HEK293 (cell line): ENCODE measurements at regions not wholly inside any gene's neighbourhood (a gene's known extent, or its start where the extent isn't known, plus 50 kb on each side); places are given as distances from the start of the nearest gene placed in this dataset.

Experiments used
- CTCF ChIP-seq: fragments of 450-650 bp; formaldehyde crosslinking; IDR thresholded peaks from 2 replicates; pipeline ENCODE4 v1.5.1; 2016; ENCODE audit warnings: missing biosample characterization, missing genetic modification characterization
- REST ChIP-seq: fragments of 450-650 bp; formaldehyde crosslinking; IDR thresholded peaks from 2 replicates; pipeline ENCODE4 v1.5.1; 2016; ENCODE audit warnings: missing biosample characterization, missing genetic modification characterization
- SP2 ChIP-seq: fragments of 450-650 bp; formaldehyde crosslinking; IDR thresholded peaks from 2 replicates; pipeline ENCODE4 v1.5.1; 2016; ENCODE audit warnings: missing biosample characterization, missing genetic modification characterization
- TCF7L2 ChIP-seq: IDR thresholded peaks from 2 replicates; pipeline ENCODE4 v1.6.1; 2011; ENCODE audit warnings: low read depth, mild to moderate bottlenecking, inconsistent platforms, low read length, moderate library complexity, borderline replicate concordance
- WT1 ChIP-seq: fragments of 450-650 bp; formaldehyde crosslinking; IDR thresholded peaks from 2 replicates; pipeline ENCODE4 v1.5.1; 2016; ENCODE audit warnings: missing biosample characterization, missing genetic modification characterization
- YY1 ChIP-seq: fragments of 450-650 bp; formaldehyde crosslinking; IDR thresholded peaks from 2 replicates; pipeline ENCODE4 v1.5.1; 2018; ENCODE audit warnings: missing biosample characterization, missing genetic modification characterization
- ZFP69B ChIP-seq: fragments of 450-650 bp; formaldehyde crosslinking; IDR thresholded peaks from 2 replicates; pipeline ENCODE4 v1.5.1; 2016; ENCODE audit warnings: missing biosample characterization, missing genetic modification characterization
- ZNF362 ChIP-seq: fragments of 450-650 bp; formaldehyde crosslinking; IDR thresholded peaks from 2 replicates; pipeline ENCODE4 v1.5.1; 2016; ENCODE audit warnings: missing biosample characterization, missing genetic modification characterization
- ZNF521 ChIP-seq: fragments of 450-650 bp; formaldehyde crosslinking; IDR thresholded peaks from 2 replicates; pipeline ENCODE4 v1.5.1; 2017; ENCODE audit warnings: missing biosample characterization, mild to moderate bottlenecking, missing genetic modification characterization
- ZNF704 ChIP-seq: fragments of 450-650 bp; formaldehyde crosslinking; IDR thresholded peaks from 2 replicates; pipeline ENCODE4 v1.5.1; 2016; ENCODE audit warnings: missing biosample characterization, missing genetic modification characterization

GRCh38 chr3:869269-869668, 223.6 kb upstream of the CNTN6 start:
- TF ChIP-seq ZFP69B (tag by site-specific recombination), result no peak
- TF ChIP-seq CTCF (tag by site-specific recombination), result no peak
- no peak for TF ChIP-seq REST (tag by site-specific recombination)
- no peak for TF ChIP-seq ZNF704 (tag by site-specific recombination)
- no peak for TF ChIP-seq TCF7L2
- no peak for TF ChIP-seq SP2 (tag by site-specific recombination)
- TF ChIP-seq YY1 (tag by site-specific recombination), result no peak
- TF ChIP-seq ZNF362 (tag by site-specific recombination), result no peak
- TF ChIP-seq WT1 (tag by site-specific recombination), result no peak
- TF ChIP-seq ZNF521 (tag by site-specific recombination), result no peak
